Activated CD4-positive, alpha-beta memory T cell treated with anti-CD3 and anti-CD28 coated beads, Interleukin-2, amount 10 ng/mL, durations not matched to agents 7 days and 5 days (primary cell): ENCODE measurements at regions not wholly inside any gene's neighbourhood (a gene's known extent, or its start where the extent isn't known, plus 50 kb on each side); places are given as distances from the start of the nearest gene placed in this dataset.
"Not testable (repeated sequence)": the region's sequence is repeated elsewhere in the genome, so short reads cannot be mapped to it uniquely, and the experiment has no call there.

Experiments
- CTCF ChIA-PET: fragments of 350-600 bp; sonication (Branson Sonifier 250); formaldehyde crosslinking; loops from one replicate; lab custom pipeline; 2021; ENCODE audit warnings: antibody characterized with exemption, inconsistent platforms; lab: Charles Lee
- POLR2A ChIA-PET: fragments of 350-600 bp; sonication (Branson Sonifier 250); formaldehyde crosslinking; loops from one replicate; lab custom pipeline; 2021; ENCODE audit warnings: antibody characterized with exemption; lab: Charles Lee
- DNase-seq: peaks from one replicate; pipeline ENCODE4 v3.0.0-alpha.2; 2020
- H3K27ac Mint-ChIP-seq: one replicate; pipeline ENCODE4 v1.8.0; 2021; ENCODE audit warnings: mild to moderate bottlenecking, mixed read lengths
- H3K27me3 Mint-ChIP-seq: one replicate; pipeline ENCODE4 v1.8.0; 2021; ENCODE audit warnings: mixed read lengths
- H3K36me3 Mint-ChIP-seq: one replicate; pipeline ENCODE4 v1.8.0; 2021; ENCODE audit warnings: low read depth, mixed read lengths
- H3K4me1 Mint-ChIP-seq: one replicate; pipeline ENCODE4 v1.8.0; 2021; ENCODE audit warnings: mixed read lengths
- H3K4me3 Mint-ChIP-seq: one replicate; pipeline ENCODE4 v1.8.0; 2021; ENCODE audit warnings: mild to moderate bottlenecking, mixed read lengths
- H3K9me3 Mint-ChIP-seq: one replicate; pipeline ENCODE4 v1.8.0; 2021; ENCODE audit warnings: mixed read lengths

DNA sequence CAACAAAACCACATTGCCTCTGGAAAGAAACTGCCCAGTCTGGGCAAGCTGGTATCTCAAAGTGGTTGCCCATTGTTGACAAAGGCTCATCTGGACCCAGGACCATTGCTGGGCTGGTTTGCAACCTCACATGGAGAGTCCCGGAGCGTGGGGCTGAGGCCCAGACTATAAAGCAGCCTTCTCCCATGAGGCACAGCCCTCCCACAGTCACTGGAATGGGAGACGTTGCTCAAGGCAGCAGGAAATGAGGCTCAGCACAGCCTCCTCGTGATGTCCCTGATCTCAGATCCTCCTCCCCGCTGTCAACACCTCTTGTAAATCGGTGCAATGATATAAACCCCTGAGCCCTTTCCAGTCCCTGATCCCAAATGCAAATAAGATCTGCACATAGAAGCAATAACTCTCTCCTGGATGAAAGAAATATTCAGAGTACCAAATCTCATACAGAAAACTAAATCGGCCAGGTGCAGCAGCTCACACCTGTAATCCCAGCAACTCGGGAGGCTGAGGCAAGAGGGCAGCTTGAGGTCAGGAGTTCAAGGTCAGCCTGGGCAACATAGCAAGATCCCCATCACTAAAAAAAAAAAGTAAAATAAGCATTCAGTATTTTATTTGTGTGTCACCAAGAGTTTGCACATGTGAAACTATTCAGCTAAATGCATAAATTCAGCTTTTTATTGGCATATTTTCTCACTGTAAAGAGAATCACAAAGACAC lies 103.0 kb upstream of the RREB1 start:
- Mint-ChIP-seq H3K4me3 (no peak overlapping the region), H3K9me3 (no peaks in the 10 kb centered on the region), H3K4me1 (no peaks in the 10 kb centered on the region), H3K36me3 (no peaks in the 10 kb centered on the region), H3K27me3 (peaks cover 3% of the 10 kb centered on the region), H3K27ac (no peak overlapping the region)
- POLR2A ChIA-PET, result no interaction called here
- CTCF ChIA-PET, result no interaction called here
- DNase-seq, result no peak

DNA sequence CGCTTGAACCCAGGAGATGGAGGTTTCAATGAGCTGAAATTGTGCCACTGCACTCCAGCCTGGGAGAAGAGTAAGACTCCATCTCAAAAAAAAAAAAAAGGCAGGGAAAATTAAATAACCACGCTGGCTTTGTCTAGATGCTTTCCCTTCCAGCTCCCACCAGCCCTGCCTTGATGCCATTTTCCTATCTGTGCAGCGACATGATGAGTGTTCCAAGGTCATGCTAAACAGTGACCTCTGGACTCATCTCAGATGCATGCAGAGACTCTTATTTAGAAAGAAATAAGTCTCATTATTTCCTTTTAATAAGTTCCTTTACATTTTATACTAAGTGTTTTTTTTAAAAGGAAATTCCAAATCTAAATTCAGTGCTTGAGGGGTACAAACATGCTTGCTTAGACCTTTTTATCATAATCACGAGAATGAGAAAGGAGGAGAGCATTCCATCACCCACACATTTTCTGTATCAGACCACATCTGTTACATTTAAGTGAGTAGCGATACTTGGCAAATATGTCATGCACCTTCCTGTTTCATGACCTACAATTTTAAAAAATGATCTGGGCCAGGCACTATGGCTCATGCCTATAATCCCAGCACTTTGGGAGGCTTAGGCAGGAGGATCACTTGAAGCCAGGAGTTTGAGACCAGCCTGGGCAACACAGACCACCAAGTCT lies 101.1 kb upstream of the RREB1 start:
- Mint-ChIP-seq H3K36me3 (no peaks in the 10 kb centered on the region), H3K27ac (no peak overlapping the region), H3K27me3 (peaks cover 3% of the 10 kb centered on the region), H3K4me1 (no peaks in the 10 kb centered on the region), H3K4me3 (no peak overlapping the region), H3K9me3 (no peaks in the 10 kb centered on the region)
- DNase-seq, result no peak
- CTCF ChIA-PET, result no interaction called here
- POLR2A ChIA-PET, result no interaction called here

DNA sequence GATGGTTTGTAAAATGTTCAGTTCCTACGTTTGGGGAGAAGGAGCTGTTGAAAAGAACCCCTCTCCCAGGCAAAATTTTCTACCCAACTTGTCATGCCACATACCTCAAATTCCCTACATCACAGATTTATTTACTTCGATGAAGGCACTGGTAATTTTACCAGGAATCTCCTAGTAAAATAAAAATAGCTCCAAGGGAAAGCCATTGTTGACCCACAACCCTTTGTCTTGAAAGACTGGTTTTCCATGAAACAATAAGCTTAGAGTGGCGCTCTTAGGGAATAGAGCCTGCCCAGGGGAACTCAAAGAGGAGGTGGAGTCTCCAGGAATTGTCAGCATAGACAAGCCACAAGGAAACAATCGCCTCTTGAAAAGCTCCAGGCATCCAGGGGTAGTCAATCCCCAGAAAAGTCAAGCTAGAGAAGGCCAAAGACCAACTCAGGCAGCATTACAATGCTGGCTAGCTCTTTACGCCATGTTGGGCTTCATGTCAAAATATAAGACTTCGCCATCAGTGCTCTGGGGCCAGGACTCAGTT lies 99.2 kb upstream of the RREB1 start:
- no peak for DNase-seq
- H3K4me1 Mint-ChIP-seq, result no peaks in the 10 kb centered on the region
- H3K36me3 Mint-ChIP-seq, result no peaks in the 10 kb centered on the region
- POLR2A ChIA-PET, result no interaction called here
- no peaks in the 10 kb centered on the region for H3K9me3 Mint-ChIP-seq
- no peak overlapping the region for H3K4me3 Mint-ChIP-seq
- no peak overlapping the region for H3K27ac Mint-ChIP-seq
- peaks cover 3% of the 10 kb centered on the region for H3K27me3 Mint-ChIP-seq
- CTCF ChIA-PET, result no interaction called here

DNA sequence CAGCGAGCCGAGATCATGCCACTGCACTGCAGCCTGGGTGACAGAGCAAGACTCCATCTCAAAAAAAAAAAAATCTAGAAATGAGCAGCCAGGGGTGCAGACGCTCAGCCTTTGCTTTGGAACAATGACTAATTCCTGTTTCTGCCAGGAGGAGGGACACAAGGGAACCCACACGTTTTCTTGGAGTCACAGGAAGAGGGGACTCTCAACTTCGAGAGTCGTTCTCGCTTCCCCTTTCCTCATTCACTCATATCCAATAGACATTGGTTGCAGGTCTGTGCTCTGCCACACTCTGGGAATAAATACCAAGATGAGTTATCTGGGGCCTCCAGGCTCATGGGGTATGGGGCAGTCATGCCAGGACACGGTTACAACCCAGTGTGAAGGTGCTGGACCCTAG lies 91.5 kb upstream of the RREB1 start:
- Mint-ChIP-seq H3K9me3 (no peaks in the 10 kb centered on the region), H3K4me3 (no peak overlapping the region), H3K27ac (no peak overlapping the region), H3K27me3 (no peaks in the 10 kb centered on the region), H3K36me3 (no peaks in the 10 kb centered on the region), H3K4me1 (no peaks in the 10 kb centered on the region)
- ChIA-PET POLR2A (no interaction called here), CTCF (no interaction called here)
- no peak for DNase-seq

DNA sequence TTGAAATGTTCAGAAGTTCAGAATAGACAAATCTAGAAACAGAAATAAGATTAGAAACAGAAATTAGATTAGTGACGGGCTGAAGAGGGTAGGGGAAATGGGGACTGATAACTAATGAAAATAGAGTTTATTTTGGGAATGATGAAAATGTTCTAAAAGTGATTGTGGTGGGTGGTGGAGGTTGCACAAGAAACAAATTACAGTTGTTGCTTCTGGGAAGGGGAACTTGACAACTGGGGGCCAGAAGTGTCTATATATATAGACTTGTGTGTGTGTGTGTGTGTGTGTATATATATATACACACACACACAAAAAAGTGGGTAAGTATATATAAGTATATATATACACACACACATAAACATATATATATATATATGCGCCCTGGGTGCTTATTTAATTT lies 86.5 kb upstream of the RREB1 start:
- ChIA-PET POLR2A (no interaction called here), CTCF (no interaction called here)
- no peaks in the 10 kb centered on the region for H3K36me3 Mint-ChIP-seq
- no peaks in the 10 kb centered on the region for H3K4me1 Mint-ChIP-seq
- H3K27ac Mint-ChIP-seq, result no peak overlapping the region
- DNase-seq, result no peak
- no peak overlapping the region for H3K4me3 Mint-ChIP-seq
- no peaks in the 10 kb centered on the region for H3K9me3 Mint-ChIP-seq
- peaks cover 4% of the 10 kb centered on the region for H3K27me3 Mint-ChIP-seq

DNA sequence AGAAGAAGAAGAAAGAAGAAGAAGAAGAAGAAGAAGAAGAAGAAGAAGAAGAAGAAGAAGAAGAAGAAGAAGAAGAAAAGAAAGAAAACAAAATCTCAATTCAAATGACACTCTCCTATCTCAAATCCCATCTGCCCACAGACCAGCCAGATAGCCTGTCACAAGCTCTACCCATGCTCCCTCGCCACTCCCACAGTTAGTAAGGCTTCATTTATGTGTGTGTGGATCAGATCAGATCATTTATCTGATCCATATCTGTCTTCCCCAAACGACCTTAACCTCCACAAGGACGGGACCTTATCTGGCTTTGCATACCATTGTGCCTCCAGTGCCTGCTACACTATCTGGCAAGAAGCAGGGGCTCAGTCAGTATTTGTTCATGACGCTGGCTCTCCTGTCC lies 81.9 kb upstream of the RREB1 start:
- CTCF ChIA-PET, result no interaction called here
- H3K27me3 Mint-ChIP-seq, result peaks cover 18% of the 10 kb centered on the region
- H3K27ac Mint-ChIP-seq, result no peak overlapping the region

DNA sequence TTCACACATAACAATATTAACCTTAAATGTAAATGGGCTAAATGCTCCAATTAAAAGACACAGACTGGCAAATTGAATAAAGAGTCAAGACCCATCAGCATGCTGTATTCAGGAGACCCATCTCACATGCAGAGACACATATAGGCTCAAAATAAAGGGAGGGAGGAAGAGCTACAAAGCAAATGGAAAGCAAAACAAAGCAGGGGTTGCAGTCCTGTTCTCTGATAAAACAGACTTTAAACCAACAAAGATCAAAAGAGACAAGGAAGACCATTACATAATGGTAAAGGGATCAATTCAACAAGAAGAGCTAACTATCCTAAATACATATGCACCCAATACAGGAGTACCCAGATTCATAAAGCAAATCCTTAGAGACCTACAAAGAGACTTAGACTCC lies 78.8 kb upstream of the RREB1 start:
- POLR2A ChIA-PET, H3K4me1 Mint-ChIP-seq: not testable (repeated sequence)

More for the DNA sequence above, 81.9 kb upstream of the RREB1 start:
- H3K4me1 Mint-ChIP-seq, result no peaks in the 10 kb centered on the region
- H3K9me3 Mint-ChIP-seq, result no peaks in the 10 kb centered on the region
- no peak for DNase-seq
- no peaks in the 10 kb centered on the region for H3K36me3 Mint-ChIP-seq
- POLR2A ChIA-PET, result no interaction called here
- H3K4me3 Mint-ChIP-seq, result no peak overlapping the region

DNA sequence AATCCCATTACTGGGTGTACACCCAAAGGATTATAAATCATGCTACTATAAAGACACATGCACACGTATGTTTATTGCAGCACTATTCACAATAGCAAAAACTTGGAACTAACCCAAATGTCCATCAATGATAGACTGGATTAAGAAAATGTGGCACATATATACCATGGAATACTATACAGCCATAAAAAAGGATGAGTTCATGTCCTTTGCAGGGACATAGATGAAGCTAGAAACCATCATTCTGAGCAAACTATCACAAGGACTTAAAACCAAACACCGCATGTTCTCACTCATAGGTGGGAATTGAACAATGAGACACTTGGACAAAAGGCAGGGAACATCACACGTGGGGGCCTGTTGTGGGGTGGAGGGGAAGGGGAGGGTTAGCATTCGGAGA lies 76.8 kb upstream of the RREB1 start:
- H3K27me3 Mint-ChIP-seq, result peaks cover 24% of the 10 kb centered on the region
- H3K4me1 Mint-ChIP-seq, H3K4me3 Mint-ChIP-seq, H3K9me3 Mint-ChIP-seq, POLR2A ChIA-PET, H3K27ac Mint-ChIP-seq, H3K36me3 Mint-ChIP-seq, CTCF ChIA-PET, DNase-seq: not testable (repeated sequence)

More for the DNA sequence above, 78.8 kb upstream of the RREB1 start:
- H3K9me3 Mint-ChIP-seq, H3K36me3 Mint-ChIP-seq, H3K4me3 Mint-ChIP-seq, H3K27ac Mint-ChIP-seq, DNase-seq: not testable (repeated sequence)
- H3K27me3 Mint-ChIP-seq, result peaks cover 24% of the 10 kb centered on the region
- CTCF ChIA-PET, result interaction anchor here (0.7 kb wide), 1 partner anchor 221 kb away, joined by 3 read pairs; no protein-coding TSS in a partner anchor

DNA sequence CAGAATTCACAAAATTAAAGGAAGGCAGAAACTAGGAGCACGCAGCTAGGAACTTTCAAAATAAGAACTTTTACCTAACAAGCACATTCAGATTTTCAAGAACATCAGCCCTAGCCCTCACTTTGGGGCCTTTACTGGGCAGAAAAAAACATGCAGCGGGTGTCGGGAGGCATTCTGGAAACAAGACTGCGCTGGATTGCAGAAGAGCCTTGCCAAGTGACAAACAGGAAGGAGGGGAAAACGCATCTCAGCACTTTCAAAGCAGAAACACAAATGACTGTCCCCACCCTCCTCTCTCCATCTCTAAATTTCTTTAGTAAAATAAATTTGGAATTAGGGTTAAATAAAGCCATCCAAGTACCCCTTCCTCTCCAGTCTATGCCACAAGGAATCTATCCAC lies 74.6 kb upstream of the RREB1 start:
- Mint-ChIP-seq H3K27ac (no peak overlapping the region), H3K9me3 (peaks cover 3% of the 10 kb centered on the region), H3K4me1 (no peaks in the 10 kb centered on the region), H3K4me3 (no peak overlapping the region), H3K36me3 (no peaks in the 10 kb centered on the region), H3K27me3 (peaks cover 25% of the 10 kb centered on the region)
- CTCF ChIA-PET, result no interaction called here
- POLR2A ChIA-PET, result no interaction called here
- no peak for DNase-seq

DNA sequence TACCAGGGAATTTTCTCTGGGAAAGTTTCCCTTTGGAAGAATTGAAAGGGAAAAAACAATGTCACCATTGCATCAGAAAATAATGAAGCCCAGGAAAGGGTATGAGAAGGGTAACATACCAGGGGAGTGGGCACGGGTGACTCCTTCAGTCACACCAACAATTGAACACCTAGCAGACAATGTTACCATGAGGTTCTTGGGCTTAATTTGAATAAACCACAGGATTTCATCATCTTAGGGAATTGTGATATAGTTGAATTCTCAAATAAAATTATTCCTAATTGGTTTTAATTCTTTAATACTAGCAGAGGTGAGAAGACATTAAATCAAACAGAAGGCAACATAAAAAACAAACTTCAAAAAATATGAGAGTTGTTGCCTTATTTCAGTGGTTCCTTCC lies 73.7 kb upstream of the RREB1 start:
- peaks cover 3% of the 10 kb centered on the region for H3K9me3 Mint-ChIP-seq

DNA sequence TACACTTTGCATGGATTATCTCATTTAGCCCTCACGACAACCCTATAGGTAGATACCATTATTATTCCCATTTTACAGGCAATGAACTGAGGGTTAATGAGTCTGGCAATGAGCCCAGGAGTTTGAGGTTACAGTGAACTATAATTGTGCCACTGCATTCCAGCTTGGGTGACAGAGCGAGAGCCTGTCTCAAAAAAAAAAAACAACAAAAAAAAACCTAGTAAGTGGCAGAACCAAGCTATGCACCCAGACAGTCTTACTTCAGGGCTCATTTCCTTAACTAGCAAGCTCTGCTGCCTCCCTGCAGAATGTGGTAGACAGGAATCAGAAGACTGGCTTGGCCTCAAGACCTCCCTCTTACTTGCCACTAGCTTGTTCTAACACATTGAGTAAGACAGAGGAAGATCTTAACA lies 71.9 kb upstream of the RREB1 start:
- peaks cover 3% of the 10 kb centered on the region for H3K9me3 Mint-ChIP-seq
- DNase-seq, result no peak
- no peaks in the 10 kb centered on the region for H3K4me1 Mint-ChIP-seq
- ChIA-PET CTCF (no interaction called here), POLR2A (no interaction called here)
- peaks cover 19% of the 10 kb centered on the region for H3K27me3 Mint-ChIP-seq
- no peaks in the 10 kb centered on the region for H3K36me3 Mint-ChIP-seq
- no peak overlapping the region for H3K4me3 Mint-ChIP-seq
- H3K27ac Mint-ChIP-seq, result no peak overlapping the region

More for the DNA sequence above, 73.7 kb upstream of the RREB1 start:
- Mint-ChIP-seq H3K4me1 (no peaks in the 10 kb centered on the region), H3K36me3 (no peaks in the 10 kb centered on the region), H3K27me3 (peaks cover 26% of the 10 kb centered on the region), H3K4me3 (no peak overlapping the region), H3K27ac (no peak overlapping the region)
- ChIA-PET CTCF (no interaction called here), POLR2A (no interaction called here)
- DNase-seq, result no peak

DNA sequence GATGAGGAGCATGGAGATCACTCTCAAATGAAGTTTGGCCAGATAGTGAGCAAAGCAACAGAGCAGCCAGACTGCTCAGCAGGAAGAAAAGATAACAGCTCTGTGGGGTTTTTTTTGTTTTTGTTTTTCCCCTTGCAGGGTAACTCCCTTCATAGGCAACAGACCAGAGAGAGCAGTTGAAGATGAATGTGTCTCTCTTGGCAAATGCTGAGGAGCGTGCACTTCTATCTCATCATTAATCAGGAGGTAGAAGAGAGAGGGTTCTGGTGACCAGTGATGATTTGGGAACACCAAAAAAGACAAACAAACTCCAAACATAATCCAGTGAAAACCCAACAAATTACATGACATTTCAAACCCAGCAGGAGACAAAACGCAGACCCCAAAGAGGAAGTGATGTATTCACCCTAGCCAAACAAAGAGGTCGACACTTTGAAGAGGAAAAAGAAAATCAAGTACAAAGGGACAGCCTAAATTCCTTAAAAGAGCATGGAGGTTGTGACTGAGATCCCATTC lies 66.2 kb upstream of the RREB1 start:
- Mint-ChIP-seq H3K4me1 (peaks cover 9% of the 10 kb centered on the region), H3K9me3 (no peaks in the 10 kb centered on the region), H3K27ac (no peak overlapping the region), H3K4me3 (no peak overlapping the region), H3K27me3 (peaks cover 18% of the 10 kb centered on the region), H3K36me3 (no peaks in the 10 kb centered on the region)
- no peak for DNase-seq
- ChIA-PET POLR2A (no interaction called here), CTCF (interaction anchor here (0.6 kb wide), 1 partner anchor 492 kb away, joined by 5 read pairs; no protein-coding TSS in a partner anchor)

DNA sequence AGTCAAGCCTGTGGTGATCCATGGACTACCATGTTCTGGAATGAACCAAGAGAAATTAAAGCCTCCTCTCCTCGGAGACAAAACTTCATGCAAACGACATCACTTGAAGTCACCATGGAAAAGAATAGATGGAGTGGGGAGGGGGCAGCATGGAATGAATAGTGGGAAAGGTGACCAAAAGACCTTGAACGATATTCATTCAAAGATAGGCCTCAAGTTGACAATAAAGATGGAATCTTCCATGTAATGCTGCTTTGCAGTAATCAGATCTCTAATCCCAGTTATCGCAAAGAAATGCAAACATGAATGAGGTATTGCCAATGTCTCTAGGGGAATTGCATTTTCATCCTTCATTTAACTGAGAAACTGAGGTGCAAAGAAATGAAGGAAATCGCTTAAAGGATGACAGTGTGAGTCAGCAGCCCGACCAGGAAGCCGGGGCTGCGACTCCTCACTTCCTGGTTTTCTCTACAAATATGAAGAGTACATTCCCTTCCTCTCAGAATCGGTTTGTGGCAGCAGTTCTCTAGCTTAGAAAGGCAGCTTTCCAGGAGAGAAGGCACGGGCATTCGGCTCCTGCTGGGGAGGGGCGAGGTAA lies 65.6 kb upstream of the RREB1 start:
- Mint-ChIP-seq H3K27me3 (peaks cover 18% of the 10 kb centered on the region), H3K4me1 (peaks cover 9% of the 10 kb centered on the region), H3K27ac (no peak overlapping the region), H3K9me3 (no peaks in the 10 kb centered on the region), H3K36me3 (no peaks in the 10 kb centered on the region), H3K4me3 (no peak overlapping the region)
- ChIA-PET CTCF (no interaction called here), POLR2A (no interaction called here)
- no peak for DNase-seq
